Uterus (tissue), 3 donors: ENCODE measurements at regions not wholly inside any gene's neighbourhood (a gene's known extent, or its start where the extent isn't known, plus 50 kb on each side); places are given as distances from the start of the nearest gene placed in this dataset.

ENCODE experiments used
- DNase-seq, 2 donors: peaks; one replicate each; pipeline ENCODE4 v3.0.0-alpha.2; 2019 to 2020
- H3K27ac ChIP-seq, 2 donors: fragments of 200-600 bp; sonication (generic); 1 replicate in 1 of 2; 2 replicates in 1 of 2; pipeline ENCODE4 v1.5.1; 2016 to 2018
- H3K27me3 ChIP-seq, 2 donors: fragments of 200-600 bp; sonication (generic); one replicate each; pipeline ENCODE4 v1.5.1; 2018 to 2019; ENCODE audit warnings: control low read depth in 1 of 2
- H3K36me3 ChIP-seq, 2 donors: fragments of 200-600 bp; sonication (generic); one replicate each; pipeline ENCODE4 v1.5.1; 2019; ENCODE audit warnings: control low read depth in 1 of 2
- H3K4me1 ChIP-seq, 2 donors: fragments of 200-600 bp; sonication (generic); one replicate each; pipeline ENCODE4 v1.5.1; 2018 to 2019; ENCODE audit warnings: control low read depth in 1 of 2
- H3K4me3 ChIP-seq, 2 donors: fragments of 200-600 bp; sonication (generic); 1 replicate in 1 of 2; 2 replicates in 1 of 2; pipeline ENCODE4 v1.5.1; 2018 to 2019; ENCODE audit warnings: mild to moderate bottlenecking in 1 of 2
- H3K9me3 ChIP-seq, 2 donors: fragments of 200-600 bp; sonication (generic); one replicate each; pipeline ENCODE4 v1.5.1; 2019; ENCODE audit warnings: control low read depth in 1 of 2
- CTCF ChIP-seq, 4 experiments: fragments of 200-600 bp in 2 of 4; fragments of 450-650 bp in 2 of 4; sonication (generic) in 2 of 4; IDR thresholded peaks; one replicate each; pipeline ENCODE4 v1.5.1; 2016 to 2019; ENCODE audit warnings: antibody characterized with exemption in 4 of 4, mild to moderate bottlenecking in 2 of 4, moderate library complexity in 1 of 4
- POLR2A ChIP-seq, 2 donors: fragments of 450-650 bp; IDR thresholded peaks; one replicate each; pipeline ENCODE4 v1.6.1; 2016; ENCODE audit warnings: antibody characterized with exemption in 2 of 2, mild to moderate bottlenecking in 1 of 2, moderate library complexity in 1 of 2
- intact Hi-C: fragments of 100-400 bp; cut with DNase I; formaldehyde crosslinking; loops from one replicate; pipeline ENCODE4 v1.15.1; 2023; ENCODE audit warnings: low total_unique reads
- donor health status: DM: yes; HTN: yes; CAD: no.

GRCh38 chr4:181525634-181526033 lies 717.6 kb upstream of the TENM3 start:
- no peak overlapping the region for H3K4me3 ChIP-seq
- H3K9me3 ChIP-seq: no peaks in the 10 kb centered on the region
- TF ChIP-seq POLR2A (IDR thresholded peaks at IDR 0.05) (no peak), CTCF (IDR thresholded peaks at IDR 0.05) (no peak)
- H3K36me3 ChIP-seq: no peaks in the 10 kb centered on the region
- no peak for DNase-seq
- no peak overlapping the region for H3K27ac ChIP-seq
- intact Hi-C loops: no loop called here
- H3K27me3 ChIP-seq: no peaks in the 10 kb centered on the region
- H3K4me1 ChIP-seq: no peaks in the 10 kb centered on the region

GRCh38 chr4:181528570-181529184 lies 714.5 kb upstream of the TENM3 start:
- no peak for DNase-seq
- TF ChIP-seq POLR2A (IDR thresholded peaks at IDR 0.05): no peak
- peak in 2 of 4 experiments; percentile 21 to 24 for TF ChIP-seq CTCF (IDR thresholded peaks at IDR 0.05)
- Histone ChIP-seq H3K36me3 (no peaks in the 10 kb centered on the region), H3K27me3 (no peaks in the 10 kb centered on the region), H3K4me1 (no peaks in the 10 kb centered on the region), H3K9me3 (no peaks in the 10 kb centered on the region), H3K4me3 (no peak overlapping the region), H3K27ac (no peak overlapping the region)
- intact Hi-C loops: no loop called here

GRCh38 chr4:181529537-181529936 lies 713.7 kb upstream of the TENM3 start:
- no peak overlapping the region for H3K4me3 ChIP-seq
- no peak for DNase-seq
- H3K36me3 ChIP-seq: no peaks in the 10 kb centered on the region
- H3K4me1 ChIP-seq: no peaks in the 10 kb centered on the region
- no peaks in the 10 kb centered on the region for H3K27me3 ChIP-seq
- H3K27ac ChIP-seq: no peak overlapping the region
- TF ChIP-seq POLR2A (IDR thresholded peaks at IDR 0.05) (no peak), CTCF (IDR thresholded peaks at IDR 0.05) (no peak)
- H3K9me3 ChIP-seq: no peaks in the 10 kb centered on the region
- intact Hi-C loops: no loop called here

- TF ChIP-seq POLR2A (IDR thresholded peaks at IDR 0.05): no peak
- Histone ChIP-seq H3K27me3 (no peaks in the 10 kb centered on the region), H3K36me3 (no peaks in the 10 kb centered on the region), H3K4me3 (no peak overlapping the region), H3K9me3 (no peaks in the 10 kb centered on the region), H3K27ac (no peak overlapping the region), H3K4me1 (no peaks in the 10 kb centered on the region)
- intact Hi-C loops: no loop called here
- no peak for DNase-seq
These were observed 706.9 kb upstream of the TENM3 start for GRCh38 chr4:181536196-181536746.

GRCh38 chr4:181536811-181537434 lies 706.3 kb upstream of the TENM3 start:
- no peaks in the 10 kb centered on the region for H3K4me1 ChIP-seq
- intact Hi-C loops: no loop called here
- H3K4me3 ChIP-seq: no peak overlapping the region
- no peak for DNase-seq
- no peaks in the 10 kb centered on the region for H3K9me3 ChIP-seq
- no peaks in the 10 kb centered on the region for H3K27me3 ChIP-seq
- H3K27ac ChIP-seq: no peak overlapping the region
- no peaks in the 10 kb centered on the region for H3K36me3 ChIP-seq
- TF ChIP-seq CTCF (IDR thresholded peaks at IDR 0.05) (no peak), POLR2A (IDR thresholded peaks at IDR 0.05) (no peak)
